GM18499 (cell line): ENCODE measurements at regions not wholly inside any gene's neighbourhood (a gene's known extent, or its start where the extent isn't known, plus 50 kb on each side); places are given as distances from the start of the nearest gene placed in this dataset.
"Not testable (repeated sequence)": the region's sequence is repeated elsewhere in the genome, so short reads cannot be mapped to it uniquely, and the experiment has no call there.

Source experiments
- ATAC-seq: cut with Tn5 transposase; IDR thresholded peaks from one replicate; pipeline ENCODE4 v1.9.1; 2021; ENCODE audit warnings: moderate number of reproducible peaks; ENCODE audit not compliant: insufficient read depth, unreplicated experiment

GRCh38 chr3:75432885-75433284 lies 231.2 kb upstream of the FRG2C start:
- not testable (repeated sequence) for ATAC-seq

- ATAC-seq, result not testable (repeated sequence)
Observed at GRCh38 chr3:75433295-75433694, 230.8 kb upstream of the FRG2C start.

- not testable (repeated sequence) for ATAC-seq
Observed at GRCh38 chr3:75434276-75434912, 229.7 kb upstream of the FRG2C start.

- peak; percentile 83 for ATAC-seq
Observed at GRCh38 chr3:75434913-75435793, 229.0 kb upstream of the FRG2C start.

- ATAC-seq, result not testable (repeated sequence)
Observed at GRCh38 chr3:75435794-75436400, 228.2 kb upstream of the FRG2C start.

GRCh38 chr3:75440986-75441385 lies 223.1 kb upstream of the FRG2C start:
- not testable (repeated sequence) for ATAC-seq

GRCh38 chr3:75444634-75445033 lies 219.5 kb upstream of the FRG2C start:
- ATAC-seq, result not testable (repeated sequence)

GRCh38 chr3:75445234-75445633 lies 218.9 kb upstream of the FRG2C start:
- ATAC-seq, result not testable (repeated sequence)

- not testable (repeated sequence) for ATAC-seq
Observed at GRCh38 chr3:75446948-75447347, 217.2 kb upstream of the FRG2C start.

GRCh38 chr3:75453328-75453727 lies 210.8 kb upstream of the FRG2C start:
- not testable (repeated sequence) for ATAC-seq

GRCh38 chr3:75453839-75454238 lies 210.3 kb upstream of the FRG2C start:
- ATAC-seq, result not testable (repeated sequence)

GRCh38 chr3:75474530-75474929 lies 189.6 kb upstream of the FRG2C start:
- not testable (repeated sequence) for ATAC-seq

GRCh38 chr3:75496600-75496999 lies 167.5 kb upstream of the FRG2C start:
- not testable (repeated sequence) for ATAC-seq

GRCh38 chr3:75500357-75500756 lies 163.8 kb upstream of the FRG2C start:
- ATAC-seq, result not testable (repeated sequence)

GRCh38 chr3:75502171-75502570 lies 162.0 kb upstream of the FRG2C start:
- ATAC-seq, result not testable (repeated sequence)

GRCh38 chr3:75502769-75503756 lies 161.1 kb upstream of the FRG2C start:
- not testable (repeated sequence) for ATAC-seq

- ATAC-seq, result no peak
Observed at GRCh38 chr3:75506603-75507002, 157.5 kb upstream of the FRG2C start.

GRCh38 chr3:75507956-75508355 lies 156.2 kb upstream of the FRG2C start:
- ATAC-seq, result not testable (repeated sequence)

- ATAC-seq, result not testable (repeated sequence)
Observed at GRCh38 chr3:75527657-75528056, 136.5 kb upstream of the FRG2C start.

GRCh38 chr3:75552095-75552494 lies 112.0 kb upstream of the FRG2C start:
- not testable (repeated sequence) for ATAC-seq
